Limb (tissue), 2 donors: ENCODE measurements at regions not wholly inside any gene's neighbourhood (a gene's known extent, or its start where the extent isn't known, plus 50 kb on each side); places are given as distances from the start of the nearest gene placed in this dataset.
"Not testable (repeated sequence)": the region's sequence is repeated elsewhere in the genome, so short reads cannot be mapped to it uniquely, and the experiment has no call there.

Experiments
- DNase-seq, 2 donors: peaks; one replicate each; pipeline ENCODE4 v3.0.0-alpha.2; 2016; ENCODE audit errors: extremely low spot score in 2 of 2

GRCh38 chr20:56872620-56873458 is 243.7 kb downstream of the TFAP2C start:
- DNase-seq, result no peak

DNA sequence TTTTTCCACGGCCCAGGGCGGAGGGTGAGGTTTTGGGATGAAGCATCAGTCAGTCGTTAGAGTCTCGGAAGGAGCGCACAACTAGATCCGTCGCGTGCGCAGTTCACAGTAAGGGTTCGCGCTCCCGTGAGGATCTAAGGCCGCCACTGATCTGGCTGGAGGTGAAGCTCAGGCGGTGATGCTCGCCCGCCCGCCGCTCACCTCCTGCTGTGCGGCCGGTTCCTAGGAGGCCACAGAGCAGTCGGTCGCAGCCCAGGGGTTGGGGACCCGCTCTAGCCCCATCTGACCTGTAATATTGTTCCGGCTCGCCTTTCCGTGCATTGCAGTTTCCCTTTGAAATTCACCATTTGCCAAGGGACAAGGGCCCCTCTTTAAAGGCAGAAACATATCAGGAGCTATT is 244.7 kb downstream of the TFAP2C start:
- no peak for DNase-seq

- no peak for DNase-seq
These were observed 246.1 kb downstream of the TFAP2C start for GRCh38 chr20:56875052-56875659.

DNA sequence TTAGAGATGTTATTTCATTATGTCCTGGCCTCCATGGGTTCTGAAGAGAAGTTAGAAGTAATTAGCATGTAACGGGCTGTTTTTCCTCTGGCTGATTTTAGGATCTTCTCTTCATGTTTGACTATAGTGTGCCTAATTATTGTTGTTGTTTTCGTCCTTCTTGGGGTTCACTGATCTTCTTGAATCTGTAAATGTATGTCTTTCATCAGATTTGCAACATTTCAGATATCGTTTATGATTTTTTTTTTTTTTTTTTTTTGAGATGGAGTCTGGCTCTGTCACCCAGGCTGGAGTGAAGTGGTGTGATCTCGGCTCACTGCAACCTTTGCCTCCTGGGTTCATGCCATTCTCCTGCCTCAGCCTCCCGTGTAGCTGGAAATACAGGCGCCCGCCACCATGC is 246.7 kb downstream of the TFAP2C start:
- DNase-seq, result no peak

- no peak for DNase-seq
These were observed 256.4 kb downstream of the TFAP2C start for GRCh38 chr20:56885521-56885920.

GRCh38 chr20:56890011-56890410 is 260.9 kb downstream of the TFAP2C start:
- DNase-seq, result no peak

DNA sequence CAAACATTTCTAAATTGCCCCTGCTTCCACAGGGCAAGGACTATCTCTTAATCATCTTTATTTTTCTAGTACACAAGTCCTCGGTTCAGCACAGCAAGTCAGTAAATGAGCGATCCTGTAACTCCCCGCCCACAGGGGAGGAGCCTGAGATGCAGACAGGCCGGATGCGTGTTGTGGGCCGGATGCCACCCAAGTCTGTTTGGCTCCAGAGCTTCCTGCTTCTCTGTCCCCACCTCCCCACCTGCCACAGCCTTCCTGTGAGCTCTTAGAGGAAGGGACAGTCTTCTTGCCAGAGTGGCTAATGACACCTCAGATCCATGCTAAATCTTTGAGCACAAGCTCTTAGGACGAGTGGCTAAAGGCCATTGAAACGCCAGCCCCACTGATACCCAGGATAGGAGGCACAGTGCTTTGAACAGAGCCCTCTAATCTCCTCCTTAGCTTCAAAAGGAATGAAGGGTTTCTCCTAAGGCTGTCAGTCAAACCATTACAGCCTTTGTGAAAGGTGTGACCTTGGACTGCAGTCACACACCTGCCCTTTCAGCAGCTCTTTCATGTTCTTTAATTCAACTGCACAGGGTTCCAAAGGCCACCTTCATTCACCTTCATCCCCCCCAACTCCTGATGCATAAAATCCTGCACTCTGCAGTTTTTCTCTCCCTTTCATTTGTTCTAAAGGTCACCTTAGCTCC is 264.3 kb downstream of the TFAP2C start:
- no peak for DNase-seq

GRCh38 chr20:56896447-56896846 is 267.3 kb downstream of the TFAP2C start:
- DNase-seq, result no peak

DNA sequence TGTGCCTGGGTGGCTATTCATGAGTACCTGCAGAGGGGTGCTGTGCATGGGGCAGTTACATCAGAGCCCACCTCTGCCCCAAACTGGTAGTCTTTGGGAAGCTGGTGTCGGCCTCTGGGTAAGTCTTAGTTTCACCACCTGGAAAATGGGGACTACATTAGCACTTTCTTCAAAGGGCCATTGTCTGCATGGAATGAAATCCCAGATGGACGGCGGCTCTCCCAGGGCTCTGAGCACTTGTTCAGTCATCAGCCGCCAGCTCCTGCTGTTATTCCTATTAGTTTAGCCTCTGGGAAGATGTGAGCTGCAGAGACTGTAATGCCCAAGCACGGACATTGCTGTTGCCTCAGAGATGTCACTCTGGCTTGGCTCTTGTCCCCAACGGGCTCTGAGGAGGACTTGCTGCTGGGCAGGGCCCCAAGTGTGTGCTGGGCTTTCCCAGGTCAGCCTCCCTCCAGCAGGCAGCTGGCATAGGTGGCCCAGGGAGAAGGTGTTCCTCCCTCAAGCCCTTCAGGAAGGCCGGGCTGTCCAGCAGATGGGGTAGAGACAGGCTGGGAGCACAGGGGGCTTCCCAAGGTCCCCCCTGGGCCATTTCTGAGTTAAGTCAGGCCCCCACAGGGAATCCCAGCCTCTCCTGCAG is 268.3 kb downstream of the TFAP2C start:
- DNase-seq, result no peak

- no peak for DNase-seq
These were observed 268.8 kb downstream of the TFAP2C start for GRCh38 chr20:56897958-56898349.

DNA sequence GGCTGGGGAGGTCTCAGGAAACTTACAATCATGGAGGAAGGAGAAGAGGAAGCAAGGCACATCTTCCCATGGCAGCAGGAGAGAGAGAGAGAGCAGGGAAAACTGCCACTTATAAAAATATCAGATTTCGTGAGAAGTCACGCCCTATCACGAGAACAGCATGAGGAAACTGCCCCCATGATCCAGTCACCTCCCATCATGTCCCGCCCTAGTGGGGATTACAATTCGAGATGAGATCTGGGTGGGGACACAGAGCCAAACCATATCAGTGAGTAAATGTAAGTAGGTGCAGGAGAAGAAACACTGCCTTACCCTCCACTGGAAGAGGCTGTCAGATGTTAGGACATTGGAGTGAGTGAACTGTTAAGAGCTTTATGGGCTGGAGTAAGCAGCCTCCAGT is 270.4 kb downstream of the TFAP2C start:
- no peak for DNase-seq

- DNase-seq, result no peak
These were observed 271.1 kb downstream of the TFAP2C start for GRCh38 chr20:56900252-56900651.

DNA sequence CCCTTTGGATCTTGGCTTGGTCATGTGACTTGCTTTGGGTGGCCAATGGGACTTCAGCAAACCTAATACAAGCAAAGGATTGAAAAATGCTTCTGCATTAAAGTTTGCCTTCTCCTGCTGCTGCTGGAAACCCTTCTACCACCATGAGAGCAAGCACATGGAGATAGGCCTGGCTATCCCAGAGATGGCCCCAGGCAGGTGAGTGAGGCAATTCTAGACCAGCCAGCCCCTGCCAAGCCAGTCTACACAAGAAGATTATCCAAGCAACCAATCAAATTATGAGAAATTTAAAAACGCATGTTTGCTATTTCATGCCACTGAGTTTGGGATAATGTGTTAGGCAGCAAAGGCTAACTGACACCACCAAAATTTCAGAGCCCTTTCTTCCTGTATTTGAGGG is 274.3 kb downstream of the TFAP2C start:
- DNase-seq, result no peak

DNA sequence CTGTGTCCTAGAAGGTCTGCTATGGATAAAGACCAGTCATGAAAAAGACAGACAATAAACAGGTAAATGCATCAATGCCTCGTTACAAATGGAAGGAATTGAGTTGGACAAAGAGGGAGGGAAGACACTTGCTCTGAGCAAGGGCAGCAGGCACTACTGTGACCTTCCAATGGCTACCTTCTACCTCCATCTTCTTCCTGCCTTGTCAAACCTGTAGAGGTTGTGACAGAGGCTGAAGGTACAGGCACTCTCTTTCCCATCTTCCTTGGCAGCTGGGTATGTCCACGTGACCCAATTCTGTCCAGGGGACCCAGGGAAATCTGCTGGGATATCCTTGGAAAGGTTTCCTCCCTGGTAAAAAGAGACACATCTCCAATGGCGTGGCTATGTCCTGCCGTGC is 274.8 kb downstream of the TFAP2C start:
- DNase-seq, result no peak

GRCh38 chr20:56909918-56910714 is 281.0 kb downstream of the TFAP2C start:
- no peak for DNase-seq

DNA sequence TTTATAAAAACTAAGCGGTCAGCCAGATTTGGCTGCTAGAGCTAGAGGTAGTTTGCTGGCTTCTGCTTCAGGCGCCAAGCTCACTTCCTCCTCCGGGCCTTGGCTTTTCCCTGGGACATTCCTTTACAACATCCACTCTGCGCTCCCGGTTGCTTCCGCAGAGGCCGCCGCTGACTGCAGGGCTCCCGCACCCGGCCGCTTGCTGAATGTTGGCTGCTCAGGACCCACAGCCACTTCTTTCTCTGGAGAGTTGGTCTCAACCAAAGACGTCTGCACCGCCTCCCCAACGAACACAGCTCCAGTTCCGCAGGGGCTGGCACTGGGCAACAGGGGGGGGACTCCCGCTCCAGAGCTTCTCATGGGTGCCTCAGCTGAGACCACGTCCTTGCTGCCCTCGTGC is 282.8 kb downstream of the TFAP2C start:
- DNase-seq, result no peak

DNA sequence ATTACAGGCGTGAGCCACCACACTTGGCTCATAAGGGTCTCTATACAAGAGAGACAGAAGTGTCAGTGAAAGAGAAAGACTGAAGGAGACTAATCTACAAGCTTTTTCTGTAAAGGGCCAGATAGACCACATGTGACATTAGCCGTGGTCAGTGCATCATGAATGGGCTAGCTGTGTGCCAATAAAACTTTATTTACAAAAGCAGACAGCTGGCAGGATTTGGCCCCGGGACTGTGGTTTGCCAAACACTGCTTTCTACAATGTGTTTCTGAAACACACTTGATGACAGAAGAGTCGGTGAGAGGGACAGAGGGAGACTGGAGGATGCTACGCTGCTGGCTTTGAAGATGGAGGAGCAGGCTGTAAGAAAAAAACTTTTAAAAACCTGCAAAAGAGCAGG is 285.4 kb downstream of the TFAP2C start:
- DNase-seq, result no peak

GRCh38 chr20:56916345-56916622 is 287.2 kb downstream of the TFAP2C start:
- no peak for DNase-seq

DNA sequence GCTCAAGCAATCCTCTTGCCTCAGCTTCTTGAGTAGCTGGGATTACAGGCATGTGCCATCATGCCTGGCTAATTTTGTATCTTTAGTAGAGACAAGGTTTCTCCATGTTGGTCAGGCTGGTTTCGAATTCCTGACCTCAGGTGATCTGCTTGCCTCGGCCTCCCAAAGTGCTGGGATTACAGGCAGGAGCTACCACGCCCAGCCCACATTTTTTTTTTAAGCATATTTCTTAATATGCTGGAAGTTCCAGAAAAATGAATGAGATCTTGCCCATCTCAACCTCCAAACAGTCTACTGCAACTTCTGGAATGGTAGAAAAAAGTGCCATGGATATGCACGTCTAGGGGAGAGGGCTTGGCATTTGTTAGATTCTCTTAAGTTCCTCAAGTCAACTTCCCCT is 290.9 kb downstream of the TFAP2C start:
- not testable (repeated sequence) for DNase-seq

DNA sequence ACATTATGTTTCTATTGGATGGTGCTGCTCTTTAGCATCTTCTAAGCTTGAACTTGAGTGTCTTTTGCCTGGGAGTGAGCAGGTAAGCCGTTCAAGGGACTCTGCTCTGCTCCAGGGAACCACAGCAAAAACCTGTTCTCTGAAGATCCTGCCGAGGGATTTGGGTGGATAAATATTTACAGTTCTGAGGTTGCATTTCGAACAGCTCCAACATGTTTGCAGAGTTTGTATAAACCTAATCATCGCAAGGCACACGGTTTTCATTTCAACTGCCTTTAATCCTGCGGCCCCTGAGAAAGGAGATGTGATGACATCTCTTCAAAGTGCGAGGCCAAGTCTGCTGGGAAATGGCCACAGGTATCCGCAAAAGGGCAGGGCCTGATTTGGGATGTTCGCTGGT is 293.4 kb downstream of the TFAP2C start:
- DNase-seq, result no peak

DNA sequence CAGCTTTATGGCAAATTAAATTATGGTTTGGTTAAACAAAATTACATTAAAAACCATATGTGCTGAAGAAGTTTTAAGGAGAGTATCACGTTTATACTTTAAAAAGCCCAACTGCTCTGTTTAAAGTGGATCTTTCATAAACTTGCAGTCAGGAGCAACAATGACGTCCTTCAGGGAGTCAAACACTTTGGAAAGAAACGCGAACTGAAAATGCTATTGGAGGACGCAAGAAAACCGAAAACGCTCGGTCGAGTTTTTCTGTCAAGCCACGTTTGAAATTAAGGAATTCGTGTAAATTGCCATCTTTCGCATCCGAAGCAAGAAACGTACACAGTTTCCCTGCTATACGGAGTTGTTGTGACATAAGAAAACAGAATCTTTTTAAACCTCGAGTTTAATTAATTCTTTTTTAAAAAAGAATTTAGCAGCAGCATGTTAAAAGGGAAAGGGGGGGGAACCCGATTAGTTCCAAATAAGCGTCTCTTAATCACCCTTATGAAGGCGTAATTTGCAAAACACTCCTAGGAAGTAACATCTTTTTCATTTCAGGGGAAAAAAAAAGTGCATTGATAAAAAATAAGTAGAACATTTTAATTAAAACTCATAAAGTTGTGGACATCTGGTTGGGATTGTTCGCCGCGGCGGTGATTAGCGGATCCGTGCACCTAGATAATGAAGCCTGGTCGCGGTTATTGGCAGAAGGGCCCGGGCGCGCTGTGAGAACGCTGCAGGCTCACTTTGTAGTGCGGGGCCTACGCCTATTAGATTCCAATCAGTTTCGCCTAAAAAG is 295.4 kb downstream of the TFAP2C start:
- DNase-seq, result no peak
